ENCODE measurements at regions not wholly inside any gene's neighbourhood (a gene's known extent, or its start where the extent isn't known, plus 50 kb on each side); places are given as distances from the start of the nearest gene placed in this dataset.
A peak's percentile ranks its signal among the peaks of the same experiment; 100 is the strongest.

- H3K4me3 ChIP-seq: no peak overlapping the region
- no peak for TF ChIP-seq FOXP2 (optimal IDR thresholded peaks at IDR 0.05; ENCODE audit: control extremely low read depth, extremely low read length, insufficient read depth)
- TF ChIP-seq POLR2AphosphoS5 (IDR thresholded peaks at IDR 0.05; ENCODE audit: borderline replicate concordance, low read depth, low read length): no peak
- TF ChIP-seq EZH2 (IDR thresholded peaks at IDR 0.05): no peak
- DNase-seq (ENCODE audit: low read depth, low spot score): no peak
- no peak overlapping the region for H3K27ac ChIP-seq
- H3K36me3 ChIP-seq (ENCODE audit: insufficient read depth, low read length): no peaks in the 10 kb centered on the region
- H3K9me3 ChIP-seq (ENCODE audit: low read depth, low read length): no peaks in the 10 kb centered on the region
- no peak overlapping the region for H3K9ac ChIP-seq (ENCODE audit: insufficient read length)
These were observed 140.1 kb upstream of the CPSF6 start for GRCh38 chr12:69099201-69099837.

- TF ChIP-seq FOXP2 (optimal IDR thresholded peaks at IDR 0.05; ENCODE audit: control extremely low read depth, extremely low read length, insufficient read depth) (no peak), EZH2 (IDR thresholded peaks at IDR 0.05) (no peak), POLR2AphosphoS5 (IDR thresholded peaks at IDR 0.05; ENCODE audit: borderline replicate concordance, low read depth, low read length) (no peak)
- Histone ChIP-seq H3K27ac (no peak overlapping the region), H3K4me3 (no peak overlapping the region), H3K9ac (ENCODE audit: insufficient read length) (no peak overlapping the region), H3K9me3 (ENCODE audit: low read depth, low read length) (no peaks in the 10 kb centered on the region), H3K36me3 (ENCODE audit: insufficient read depth, low read length) (no peaks in the 10 kb centered on the region)
- no peak for DNase-seq (ENCODE audit: low read depth, low spot score)
These were observed 137.9 kb upstream of the CPSF6 start for GRCh38 chr12:69101505-69101904.

GRCh38 chr12:69102856-69103255 lies 136.5 kb upstream of the CPSF6 start:
- Histone ChIP-seq H3K4me3 (no peak overlapping the region), H3K9ac (ENCODE audit: insufficient read length) (no peak overlapping the region), H3K27ac (no peak overlapping the region), H3K9me3 (ENCODE audit: low read depth, low read length) (no peaks in the 10 kb centered on the region), H3K36me3 (ENCODE audit: insufficient read depth, low read length) (no peaks in the 10 kb centered on the region)
- DNase-seq (ENCODE audit: low read depth, low spot score): no peak
- TF ChIP-seq EZH2 (IDR thresholded peaks at IDR 0.05) (no peak), POLR2AphosphoS5 (IDR thresholded peaks at IDR 0.05; ENCODE audit: borderline replicate concordance, low read depth, low read length) (no peak)

DNA sequence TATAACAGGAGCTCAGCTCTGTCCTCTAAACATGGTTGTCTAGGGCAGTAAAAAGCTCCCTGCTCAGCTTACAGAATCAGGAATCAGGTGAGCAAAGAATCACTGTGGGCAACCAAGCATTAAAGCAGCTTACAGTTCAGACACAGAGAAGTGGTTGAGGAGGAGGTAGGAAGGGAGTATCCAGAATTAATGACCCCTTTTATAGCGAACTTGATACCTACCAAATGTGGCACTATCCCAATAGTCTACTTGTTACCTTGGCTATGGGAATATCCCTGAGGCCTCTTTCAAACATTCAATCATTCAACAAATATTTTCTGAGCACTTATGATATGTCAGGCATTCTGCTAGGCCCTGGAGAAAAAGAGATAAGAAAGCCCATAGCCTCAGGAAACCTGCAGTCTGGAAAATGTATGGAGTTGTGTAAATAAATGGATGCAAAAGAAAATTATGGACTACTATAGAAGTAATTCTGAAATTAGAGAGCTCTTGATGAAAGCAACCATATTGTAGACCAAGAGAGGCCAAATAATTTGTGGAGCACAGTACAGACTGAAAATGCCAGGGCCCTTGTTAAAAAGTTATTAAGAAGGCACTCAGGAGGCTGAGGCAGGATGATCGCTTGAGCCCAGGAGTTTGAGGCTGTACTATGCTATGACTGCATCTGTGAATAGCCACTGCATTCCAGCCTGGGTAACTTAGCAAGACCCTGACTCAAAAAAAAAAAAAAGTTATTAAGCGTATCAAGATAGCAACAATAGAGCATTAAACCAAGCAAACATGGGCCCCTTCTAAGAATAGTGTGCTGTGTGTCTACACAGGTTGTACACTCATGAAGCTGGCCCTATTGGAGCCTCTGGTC lies 134.0 kb upstream of the CPSF6 start:
- no peaks in the 10 kb centered on the region for H3K36me3 ChIP-seq (ENCODE audit: insufficient read depth, low read length)
- H3K9me3 ChIP-seq (ENCODE audit: low read depth, low read length): no peaks in the 10 kb centered on the region
- H3K4me3 ChIP-seq: no peak overlapping the region
- no peak overlapping the region for H3K27ac ChIP-seq
- H3K9ac ChIP-seq (ENCODE audit: insufficient read length): no peak overlapping the region
- TF ChIP-seq FOXP2 (optimal IDR thresholded peaks at IDR 0.05; ENCODE audit: control extremely low read depth, extremely low read length, insufficient read depth): no peak
- TF ChIP-seq POLR2AphosphoS5 (IDR thresholded peaks at IDR 0.05; ENCODE audit: borderline replicate concordance, low read depth, low read length): no peak
- no peak for TF ChIP-seq EZH2 (IDR thresholded peaks at IDR 0.05)
- no peak for DNase-seq (ENCODE audit: low read depth, low spot score)

- DNase-seq (ENCODE audit: low read depth, low spot score): no peak
- TF ChIP-seq POLR2AphosphoS5 (IDR thresholded peaks at IDR 0.05; ENCODE audit: borderline replicate concordance, low read depth, low read length) (no peak), FOXP2 (optimal IDR thresholded peaks at IDR 0.05; ENCODE audit: control extremely low read depth, extremely low read length, insufficient read depth) (no peak), EZH2 (IDR thresholded peaks at IDR 0.05) (no peak)
- H3K9ac ChIP-seq (ENCODE audit: insufficient read length): no peak overlapping the region
- no peak overlapping the region for H3K4me3 ChIP-seq
- H3K9me3 ChIP-seq (ENCODE audit: low read depth, low read length): no peaks in the 10 kb centered on the region
- no peaks in the 10 kb centered on the region for H3K36me3 ChIP-seq (ENCODE audit: insufficient read depth, low read length)
- no peak overlapping the region for H3K27ac ChIP-seq
These were observed 132.8 kb upstream of the CPSF6 start for GRCh38 chr12:69106482-69107118.

DNA sequence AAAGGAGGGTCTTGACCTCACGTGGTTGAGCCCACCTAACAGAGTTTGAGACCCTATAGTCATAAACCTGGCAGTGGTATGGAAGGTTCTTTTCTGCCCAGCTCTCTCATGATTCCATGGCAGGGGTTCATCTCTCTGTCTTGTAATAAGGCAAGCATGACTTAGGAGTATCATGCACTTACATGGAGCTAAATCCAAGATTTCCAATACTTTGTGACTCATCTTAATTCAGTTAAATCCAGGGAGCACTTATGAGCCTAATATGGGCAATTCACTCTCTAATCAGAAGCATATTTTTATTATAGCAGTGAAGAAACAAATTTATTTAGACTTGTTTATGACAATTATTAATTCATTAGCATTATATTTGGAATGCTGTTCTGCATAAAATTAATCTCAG lies 131.8 kb upstream of the CPSF6 start:
- no peak overlapping the region; the same call in 1 of the 2 replicates for H3K27ac ChIP-seq
- no peaks in the 10 kb centered on the region for H3K9me3 ChIP-seq (ENCODE audit: low read depth, low read length)
- no peaks in the 10 kb centered on the region for H3K36me3 ChIP-seq (ENCODE audit: insufficient read depth, low read length)
- H3K9ac ChIP-seq (ENCODE audit: insufficient read length): no peak overlapping the region
- TF ChIP-seq EZH2 (IDR thresholded peaks at IDR 0.05) (no peak), FOXP2 (optimal IDR thresholded peaks at IDR 0.05; ENCODE audit: control extremely low read depth, extremely low read length, insufficient read depth) (no peak), POLR2AphosphoS5 (IDR thresholded peaks at IDR 0.05; ENCODE audit: borderline replicate concordance, low read depth, low read length) (no peak)
- no peak for DNase-seq (ENCODE audit: low read depth, low spot score)
- H3K4me3 ChIP-seq: no peak overlapping the region

DNA sequence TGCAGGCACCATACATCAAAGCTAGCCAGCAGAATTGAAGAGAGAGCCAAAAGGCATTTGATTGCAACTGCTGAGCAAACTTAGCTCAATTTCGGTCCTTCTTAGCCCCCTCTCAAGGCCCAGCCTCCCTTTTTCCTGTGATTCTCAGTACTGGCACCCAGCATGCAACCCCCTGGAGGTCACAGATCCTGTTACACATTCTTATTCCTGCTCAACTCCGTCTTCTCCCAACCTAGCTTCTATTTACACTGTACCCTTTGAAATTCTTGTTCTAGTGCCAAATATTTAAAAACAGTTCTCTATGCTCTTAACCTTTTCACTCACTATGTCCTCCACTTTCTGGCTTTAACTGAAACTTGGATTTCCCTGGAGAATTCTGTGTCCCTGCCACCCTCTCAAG lies 131.3 kb upstream of the CPSF6 start:
- TF ChIP-seq FOXP2 (optimal IDR thresholded peaks at IDR 0.05; ENCODE audit: control extremely low read depth, extremely low read length, insufficient read depth): no peak
- TF ChIP-seq POLR2AphosphoS5 (IDR thresholded peaks at IDR 0.05; ENCODE audit: borderline replicate concordance, low read depth, low read length): no peak
- TF ChIP-seq EZH2 (IDR thresholded peaks at IDR 0.05): no peak
- H3K36me3 ChIP-seq (ENCODE audit: insufficient read depth, low read length): no peaks in the 10 kb centered on the region
- H3K9me3 ChIP-seq (ENCODE audit: low read depth, low read length): no peaks in the 10 kb centered on the region
- no peak for DNase-seq (ENCODE audit: low read depth, low spot score)
- H3K27ac ChIP-seq: peak overlapping the region; percentile 7; the same call in 1 of the 2 replicates
- H3K9ac ChIP-seq (ENCODE audit: insufficient read length): no peak overlapping the region
- no peak overlapping the region for H3K4me3 ChIP-seq

- Histone ChIP-seq H3K27ac (no peak overlapping the region), H3K36me3 (ENCODE audit: insufficient read depth, low read length) (no peaks in the 10 kb centered on the region), H3K9me3 (ENCODE audit: low read depth, low read length) (no peaks in the 10 kb centered on the region), H3K9ac (ENCODE audit: insufficient read length) (no peak overlapping the region), H3K4me3 (no peak overlapping the region)
- TF ChIP-seq EZH2 (IDR thresholded peaks at IDR 0.05) (no peak), FOXP2 (optimal IDR thresholded peaks at IDR 0.05; ENCODE audit: control extremely low read depth, extremely low read length, insufficient read depth) (no peak), POLR2AphosphoS5 (IDR thresholded peaks at IDR 0.05; ENCODE audit: borderline replicate concordance, low read depth, low read length) (no peak)
- DNase-seq (ENCODE audit: low read depth, low spot score): no peak
These were observed 126.8 kb upstream of the CPSF6 start for GRCh38 chr12:69112616-69113015.
